IPS-11a (cell line): ENCODE measurements at regions not wholly inside any gene's neighbourhood (a gene's known extent, or its start where the extent isn't known, plus 50 kb on each side); places are given as distances from the start of the nearest gene placed in this dataset.

Source experiments
- H3K4me3 ChIP-seq: one replicate; pipeline ENCODE4 v1.5.1; 2013; ENCODE audit warnings: low read depth, low read length, control low read depth

GRCh38 chrX:4373791-4374190 lies 660.3 kb upstream of the PRKX start:
- no peak overlapping the region for H3K4me3 ChIP-seq

- H3K4me3 ChIP-seq, result no peak overlapping the region
Observed at GRCh38 chrX:4358577-4358976, 645.1 kb upstream of the PRKX start.

- H3K4me3 ChIP-seq, result no peak overlapping the region
Observed at GRCh38 chrX:4322916-4323315, 609.5 kb upstream of the PRKX start.

- H3K4me3 ChIP-seq, result no peak overlapping the region
Observed at GRCh38 chrX:4320436-4320947, 607.0 kb upstream of the PRKX start.

- H3K4me3 ChIP-seq, result no peak overlapping the region
Observed at GRCh38 chrX:4315891-4316290, 602.4 kb upstream of the PRKX start.

- no peak overlapping the region for H3K4me3 ChIP-seq
Observed at GRCh38 chrX:4314586-4314985, 601.1 kb upstream of the PRKX start.

- H3K4me3 ChIP-seq, result no peak overlapping the region
Observed at GRCh38 chrX:4277122-4277521, 563.7 kb upstream of the PRKX start.

GRCh38 chrX:4268676-4269075 lies 555.2 kb upstream of the PRKX start:
- H3K4me3 ChIP-seq, result no peak overlapping the region

- H3K4me3 ChIP-seq, result no peak overlapping the region
Observed at GRCh38 chrX:4265036-4265435, 551.6 kb upstream of the PRKX start.

GRCh38 chrX:4263030-4263803 lies 549.8 kb upstream of the PRKX start:
- H3K4me3 ChIP-seq, result no peak overlapping the region

GRCh38 chrX:4253092-4253491 lies 539.6 kb upstream of the PRKX start:
- H3K4me3 ChIP-seq, result no peak overlapping the region

- no peak overlapping the region for H3K4me3 ChIP-seq
Observed at GRCh38 chrX:4249401-4249800, 536.0 kb upstream of the PRKX start.

GRCh38 chrX:4243759-4244158 lies 530.3 kb upstream of the PRKX start:
- H3K4me3 ChIP-seq, result no peak overlapping the region

GRCh38 chrX:4240541-4241194 lies 527.2 kb upstream of the PRKX start:
- H3K4me3 ChIP-seq, result no peak overlapping the region

GRCh38 chrX:4239650-4240540 lies 526.4 kb upstream of the PRKX start:
- no peak overlapping the region for H3K4me3 ChIP-seq

- H3K4me3 ChIP-seq, result no peak overlapping the region
Observed at GRCh38 chrX:4238916-4239315, 525.5 kb upstream of the PRKX start.

- H3K4me3 ChIP-seq, result no peak overlapping the region
Observed at GRCh38 chrX:4225086-4225485, 511.6 kb upstream of the PRKX start.

- H3K4me3 ChIP-seq, result no peak overlapping the region
Observed at GRCh38 chrX:4206941-4207340, 493.5 kb upstream of the PRKX start.

GRCh38 chrX:4197971-4198370 lies 484.5 kb upstream of the PRKX start:
- H3K4me3 ChIP-seq, result no peak overlapping the region

- H3K4me3 ChIP-seq, result no peak overlapping the region
Observed at GRCh38 chrX:4193500-4194155, 480.2 kb upstream of the PRKX start.

- H3K4me3 ChIP-seq, result no peak overlapping the region
Observed at GRCh38 chrX:4186331-4186730, 472.9 kb upstream of the PRKX start.
